Smooth muscle cell (in vitro differentiated cells): ENCODE measurements at regions not wholly inside any gene's neighbourhood (a gene's known extent, or its start where the extent isn't known, plus 50 kb on each side); places are given as distances from the start of the nearest gene placed in this dataset.

Experiments
- DNase-seq: peaks from one replicate; lab custom pipeline; 2025; ENCODE audit not compliant: unreplicated experiment; lab: John Stamatoyannopoulos, UW
- H2AFZ ChIP-seq: fragments of 200-600 bp; sonication (generic); 2 replicates; pipeline ENCODE4 v1.6.0; 2016; ENCODE audit warnings: antibody characterized with exemption, low read depth, mild to moderate bottlenecking
- H3F3A ChIP-seq: fragments of 200-600 bp; sonication (generic); 2 replicates; pipeline ENCODE4 v1.6.0; 2017; ENCODE audit warnings: antibody characterized with exemption, low read depth
- H3K27ac ChIP-seq: fragments of 200-600 bp; sonication (generic); 2 replicates; pipeline ENCODE4 v1.5.1; 2016; ENCODE audit warnings: low read depth, mild to moderate bottlenecking
- H3K27me3 ChIP-seq: fragments of 200-600 bp; sonication (generic); 2 replicates; pipeline ENCODE4 v1.6.1; 2016; ENCODE audit warnings: low read depth, mild to moderate bottlenecking
- H3K36me3 ChIP-seq: fragments of 200-600 bp; sonication (generic); 2 replicates; pipeline ENCODE4 v1.5.1; 2016; ENCODE audit warnings: low read depth
- H3K4me1 ChIP-seq: fragments of 200-600 bp; sonication (generic); 2 replicates; pipeline ENCODE4 v1.5.1; 2016; ENCODE audit warnings: low read depth
- H3K4me2 ChIP-seq: fragments of 200-600 bp; sonication (generic); 2 replicates; pipeline ENCODE4 v1.6.0; 2016; ENCODE audit warnings: mild to moderate bottlenecking
- H3K4me3 ChIP-seq: fragments of 200-600 bp; sonication (generic); 2 replicates; pipeline ENCODE4 v1.5.1; 2016; ENCODE audit warnings: mild to moderate bottlenecking
- H3K79me2 ChIP-seq: fragments of 200-600 bp; sonication (generic); 2 replicates; pipeline ENCODE4 v1.6.0; 2016; ENCODE audit warnings: low read depth, mild to moderate bottlenecking
- H3K9ac ChIP-seq: fragments of 200-600 bp; sonication (generic); 2 replicates; pipeline ENCODE4 v1.6.0; 2016; ENCODE audit warnings: low read depth
- H3K9me3 ChIP-seq: fragments of 200-600 bp; sonication (generic); replicated peaks from 2 replicates; pipeline ENCODE4 v1.5.1; 2016; ENCODE audit warnings: low read depth
- H4K20me1 ChIP-seq: fragments of 200-600 bp; sonication (generic); 2 replicates; pipeline ENCODE4 v1.6.0; 2016; ENCODE audit warnings: low read depth
- CTCF ChIP-seq: fragments of 200-600 bp; sonication (generic); IDR thresholded peaks from 2 replicates; pipeline ENCODE4 v1.5.1; 2017; ENCODE audit warnings: borderline replicate concordance, mild to moderate bottlenecking, antibody characterized with exemption; ENCODE audit not compliant: insufficient read depth, poor library complexity, severe bottlenecking
- WGBS: methylation state at CpG from one replicate; pipeline ENCODE4 v1.1.7; 2016; ENCODE audit warnings: low lambda C conversion rate; 5-methylcytosine and 5-hydroxymethylcytosine counted together

GRCh38 chr11:70857894-70858293, 394.5 kb downstream of the SHANK2 start:
- no peaks in the 10 kb centered on the region for H3F3A ChIP-seq

GRCh38 chr11:70859180-70859579, 393.2 kb downstream of the SHANK2 start:
- H3K4me3 ChIP-seq = no peak overlapping the region
- no peaks in the 10 kb centered on the region for H3K9me3 ChIP-seq
- H4K20me1 ChIP-seq = no peaks in the 10 kb centered on the region
- peaks cover 18% of the 10 kb centered on the region for H3K4me1 ChIP-seq
- WGBS = 89% methylated on average over 4 of the region's 4 CpGs
- no peak for TF ChIP-seq CTCF
- no peak overlapping the region for H3K9ac ChIP-seq
- H3K27ac ChIP-seq = no peak overlapping the region
- H3F3A ChIP-seq = no peaks in the 10 kb centered on the region
- no peak overlapping the region for H3K4me2 ChIP-seq
- no peak overlapping the region for H2AFZ ChIP-seq
- DNase-seq = no peak
- no peaks in the 10 kb centered on the region for H3K79me2 ChIP-seq
- H3K36me3 ChIP-seq = no peaks in the 10 kb centered on the region
- no peaks in the 10 kb centered on the region for H3K27me3 ChIP-seq

More at GRCh38 chr11:70857894-70858293, 394.5 kb downstream of the SHANK2 start:
- Histone ChIP-seq H3K4me3 (no peak overlapping the region), H3K4me2 (no peak overlapping the region), H3K9me3 (no peaks in the 10 kb centered on the region), H3K9ac (no peak overlapping the region), H2AFZ (no peak overlapping the region), H3K79me2 (no peaks in the 10 kb centered on the region), H3K27ac (no peak overlapping the region), H3K36me3 (no peaks in the 10 kb centered on the region), H4K20me1 (no peaks in the 10 kb centered on the region), H3K4me1 (peaks cover 18% of the 10 kb centered on the region), H3K27me3 (no peaks in the 10 kb centered on the region)
- 97% methylated on average over 3 of the region's 3 CpGs for WGBS
- DNase-seq = no peak
- TF ChIP-seq CTCF = no peak

GRCh38 chr11:70860888-70861287, 391.5 kb downstream of the SHANK2 start:
- no peak overlapping the region for H3K9ac ChIP-seq
- no peaks in the 10 kb centered on the region for H3K36me3 ChIP-seq
- H2AFZ ChIP-seq = no peak overlapping the region
- H3K4me3 ChIP-seq = no peak overlapping the region
- H3K9me3 ChIP-seq = no peaks in the 10 kb centered on the region
- H3K4me2 ChIP-seq = no peak overlapping the region
- H3K4me1 ChIP-seq = peaks cover 18% of the 10 kb centered on the region
- 75% methylated on average over 7 of the region's 7 CpGs for WGBS
- H3K27me3 ChIP-seq = no peaks in the 10 kb centered on the region
- no peak for TF ChIP-seq CTCF
- no peaks in the 10 kb centered on the region for H3F3A ChIP-seq
- no peaks in the 10 kb centered on the region for H4K20me1 ChIP-seq
- DNase-seq = no peak
- no peak overlapping the region for H3K27ac ChIP-seq
- H3K79me2 ChIP-seq = no peaks in the 10 kb centered on the region

GRCh38 chr11:70861559-70861958, 390.8 kb downstream of the SHANK2 start:
- Histone ChIP-seq H3K4me2 (no peak overlapping the region), H3K36me3 (no peaks in the 10 kb centered on the region), H2AFZ (no peak overlapping the region), H3K27ac (no peak overlapping the region), H3K9me3 (no peaks in the 10 kb centered on the region), H3K4me1 (peaks cover 18% of the 10 kb centered on the region), H3F3A (no peaks in the 10 kb centered on the region), H3K9ac (no peak overlapping the region), H3K4me3 (no peak overlapping the region), H3K79me2 (no peaks in the 10 kb centered on the region), H3K27me3 (no peaks in the 10 kb centered on the region), H4K20me1 (no peaks in the 10 kb centered on the region)
- 80% methylated on average over 2 of the region's 2 CpGs for WGBS
- TF ChIP-seq CTCF = no peak
- DNase-seq = no peak
